GM23338 (cell line): ENCODE measurements at regions not wholly inside any gene's neighbourhood (a gene's known extent, or its start where the extent isn't known, plus 50 kb on each side); places are given as distances from the start of the nearest gene placed in this dataset.

Experiments
- ATAC-seq: fragments of 200-7000 bp; cut with Tn5 transposase; 3 replicates; pipeline ENCODE4 v1.9.1; 2020
- DNase-seq: peaks from one replicate; pipeline ENCODE4 v3.0.0-alpha.2; 2015; ENCODE audit warnings: low spot score
- H2AFZ ChIP-seq: fragments of 200-600 bp; sonication (generic); 2 replicates; pipeline ENCODE4 v1.8.0; 2016; ENCODE audit warnings: antibody characterized with exemption, mild to moderate bottlenecking, moderate library complexity
- H3F3A ChIP-seq: fragments of 200-600 bp; sonication (generic); replicated peaks from 2 replicates; pipeline ENCODE4 v1.8.0; 2017; ENCODE audit warnings: antibody characterized with exemption, mixed run types, low read depth
- H3K27ac ChIP-seq: fragments of 200-600 bp; sonication (generic); 2 replicates; pipeline ENCODE4 v1.6.1; 2016; ENCODE audit warnings: low read depth
- H3K27me3 ChIP-seq: fragments of 200-600 bp; sonication (generic); 2 replicates; pipeline ENCODE4 v1.8.0; 2016; ENCODE audit warnings: mild to moderate bottlenecking, mixed run types, moderate library complexity; ENCODE audit not compliant: insufficient read depth
- H3K36me3 ChIP-seq: fragments of 200-600 bp; sonication (generic); 2 replicates; pipeline ENCODE4 v1.8.0; 2016; ENCODE audit warnings: mild to moderate bottlenecking; ENCODE audit not compliant: insufficient read depth
- H3K4me1 ChIP-seq: fragments of 200-600 bp; sonication (generic); 2 replicates; pipeline ENCODE4 v1.8.0; 2016; ENCODE audit warnings: mild to moderate bottlenecking, moderate library complexity; ENCODE audit not compliant: insufficient read depth
- H3K4me2 ChIP-seq: fragments of 200-600 bp; sonication (generic); 2 replicates; pipeline ENCODE4 v1.7.1; 2017; ENCODE audit warnings: mixed run types
- H3K4me3 ChIP-seq: fragments of 200-600 bp; sonication (generic); 2 replicates; pipeline ENCODE4 v1.6.1; 2016; ENCODE audit warnings: mixed run types
- H3K79me2 ChIP-seq: fragments of 200-600 bp; sonication (generic); replicated peaks from 2 replicates; pipeline ENCODE4 v1.8.0; 2017; ENCODE audit warnings: mild to moderate bottlenecking; ENCODE audit not compliant: insufficient read depth
- H3K9me2 ChIP-seq: fragments of 200-600 bp; sonication (generic); 2 replicates; pipeline ENCODE4 v1.8.0; 2017; ENCODE audit not compliant: insufficient read depth
- H4K20me1 ChIP-seq: fragments of 200-600 bp; sonication (generic); replicated peaks from 2 replicates; pipeline ENCODE4 v1.8.0; 2017; ENCODE audit warnings: mild to moderate bottlenecking; ENCODE audit not compliant: insufficient read depth
- H3K27ac Mint-ChIP-seq: 2 replicates; pipeline ENCODE4 v1.8.0; 2020; ENCODE audit warnings: inconsistent platforms, mild to moderate bottlenecking, moderate library complexity, mixed read lengths
- H3K27me3 Mint-ChIP-seq: 3 replicates; pipeline ENCODE4 v1.8.0; 2022; ENCODE audit warnings: low read depth, mild to moderate bottlenecking, moderate library complexity, mixed read lengths, inconsistent platforms; ENCODE audit not compliant: insufficient read depth, poor library complexity
- H3K36me3 Mint-ChIP-seq: 3 replicates; pipeline ENCODE4 v1.8.0; 2021; ENCODE audit warnings: low read depth, mild to moderate bottlenecking, inconsistent platforms, moderate library complexity, mixed read lengths
- H3K4me1 Mint-ChIP-seq: 3 replicates; pipeline ENCODE4 v1.8.0; 2020; ENCODE audit warnings: mild to moderate bottlenecking, inconsistent platforms, mixed read lengths
- H3K4me3 Mint-ChIP-seq: 3 replicates; pipeline ENCODE4 v1.8.0; 2021; ENCODE audit warnings: moderate library complexity, mild to moderate bottlenecking, inconsistent platforms, mixed read lengths
- H3K9me3 Mint-ChIP-seq: 3 replicates; pipeline ENCODE4 v1.8.0; 2020; ENCODE audit warnings: moderate library complexity, mild to moderate bottlenecking, inconsistent platforms, mixed read lengths
- CREB1 ChIP-seq: fragments of 250-450 bp; sonication (Bioruptor Pico); IDR thresholded peaks from 2 replicates; pipeline ENCODE4 v1.5.0; 2020; ENCODE audit warnings: low read depth, mild to moderate bottlenecking, moderate library complexity
- EZH2 ChIP-seq: fragments of 200-600 bp; sonication (generic); IDR thresholded peaks from one replicate; pipeline ENCODE4 v1.8.0; 2017; ENCODE audit warnings: antibody characterized with exemption, mild to moderate bottlenecking, low read depth; ENCODE audit not compliant: unreplicated experiment
- EZH2phosphoT487 ChIP-seq: fragments of 200-600 bp; sonication (generic); IDR thresholded peaks from one replicate; pipeline ENCODE4 v1.8.1; 2018; ENCODE audit warnings: antibody characterized with exemption; ENCODE audit not compliant: unreplicated experiment
- JUNB ChIP-seq: IDR thresholded peaks from one replicate; pipeline ENCODE4 v1.6.1; 2016; ENCODE audit warnings: antibody characterized with exemption; ENCODE audit not compliant: unreplicated experiment
- NANOG ChIP-seq: IDR thresholded peaks from 2 replicates; pipeline ENCODE4 v1.6.1; 2016; ENCODE audit warnings: antibody characterized with exemption, borderline replicate concordance
- POLR2AphosphoS5 ChIP-seq: IDR thresholded peaks from 2 replicates; pipeline ENCODE4 v1.6.1; 2016; ENCODE audit warnings: antibody characterized with exemption, low read depth
- STAT1 ChIP-seq: IDR thresholded peaks from one replicate; pipeline ENCODE4 v1.6.1; 2016; ENCODE audit warnings: antibody characterized with exemption; ENCODE audit not compliant: unreplicated experiment
- ZNF114 ChIP-seq: fragments of 250-450 bp; sonication (Bioruptor Pico); IDR thresholded peaks from 2 replicates; pipeline ENCODE4 v1.5.0; 2020; ENCODE audit warnings: mild to moderate bottlenecking, moderate library complexity
- TF ChIP-seq, protein P1 (sequence below), 2 experiments: fragments of 200-600 bp in 1 of 2; sonication (generic) in 1 of 2; conservative IDR thresholded peaks; 2 replicates each; pipeline versions ENCODE4 v1.5.1 to v1.6.1; 2016 to 2017; ENCODE audit warnings: antibody characterized with exemption in 2 of 2, low read depth in 2 of 2, mild to moderate bottlenecking in 2 of 2, moderate library complexity in 1 of 2
- TF ChIP-seq, protein P2 (sequence below): IDR thresholded peaks from 2 replicates; pipeline ENCODE4 v1.6.1; 2016; ENCODE audit warnings: antibody characterized with exemption
- TF ChIP-seq, protein P3 (sequence below): IDR thresholded peaks from one replicate; pipeline ENCODE4 v1.6.1; 2018; ENCODE audit warnings: antibody characterized with exemption; ENCODE audit not compliant: unreplicated experiment
- TF ChIP-seq, protein P4 (sequence below): fragments of 250-450 bp; sonication (Bioruptor Pico); IDR thresholded peaks from 2 replicates; pipeline ENCODE4 v1.5.0; 2020; ENCODE audit warnings: mild to moderate bottlenecking, moderate library complexity

DNA sequence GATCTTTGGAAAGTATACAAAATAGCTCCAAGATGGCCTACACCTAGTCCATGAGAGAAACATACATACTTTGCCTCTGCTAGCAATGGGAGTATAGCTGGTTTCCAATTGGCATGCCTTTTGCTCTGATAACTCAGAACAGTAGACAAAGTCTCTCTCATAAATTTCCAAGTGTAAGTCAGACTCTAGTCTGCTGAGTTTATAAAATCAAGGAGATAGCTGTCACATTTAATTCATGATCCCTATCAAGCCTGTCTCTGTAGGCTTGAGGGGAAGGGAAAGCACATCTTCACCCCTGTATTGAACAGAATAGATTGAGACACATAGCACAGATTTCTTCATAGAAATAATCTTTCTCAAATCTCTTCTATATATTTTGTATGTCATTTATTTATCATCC lies 87.8 kb upstream of the HTR1B start:
- Mint-ChIP-seq H3K4me3 (no peak overlapping the region), H3K9me3 (no peaks in the 10 kb centered on the region), H3K27me3 (no peaks in the 10 kb centered on the region), H3K4me1 (no peaks in the 10 kb centered on the region), H3K27ac (no peak overlapping the region), H3K36me3 (no peaks in the 10 kb centered on the region)
- DNase-seq (no peak), ATAC-seq (no peak)
- no peaks in the 10 kb centered on the region for H3F3A ChIP-seq
- H2AFZ ChIP-seq = peak overlapping the region; percentile 49; the same call in 1 of the 2 replicates
- H3K9me2 ChIP-seq = no peaks in the 10 kb centered on the region
- no peaks in the 10 kb centered on the region for H4K20me1 ChIP-seq
- no peaks in the 10 kb centered on the region for H3K79me2 ChIP-seq
- no peak overlapping the region for H3K4me3 ChIP-seq
- no peaks in the 10 kb centered on the region for H3K36me3 ChIP-seq
- TF ChIP-seq EZH2phosphoT487 = no peak
- TF ChIP-seq ZNF114 (CRISPR knock-in tag) = no peak
- TF ChIP-seq NANOG = no peak
- no peak for TF ChIP-seq EZH2
- TF ChIP-seq, protein P1, sequence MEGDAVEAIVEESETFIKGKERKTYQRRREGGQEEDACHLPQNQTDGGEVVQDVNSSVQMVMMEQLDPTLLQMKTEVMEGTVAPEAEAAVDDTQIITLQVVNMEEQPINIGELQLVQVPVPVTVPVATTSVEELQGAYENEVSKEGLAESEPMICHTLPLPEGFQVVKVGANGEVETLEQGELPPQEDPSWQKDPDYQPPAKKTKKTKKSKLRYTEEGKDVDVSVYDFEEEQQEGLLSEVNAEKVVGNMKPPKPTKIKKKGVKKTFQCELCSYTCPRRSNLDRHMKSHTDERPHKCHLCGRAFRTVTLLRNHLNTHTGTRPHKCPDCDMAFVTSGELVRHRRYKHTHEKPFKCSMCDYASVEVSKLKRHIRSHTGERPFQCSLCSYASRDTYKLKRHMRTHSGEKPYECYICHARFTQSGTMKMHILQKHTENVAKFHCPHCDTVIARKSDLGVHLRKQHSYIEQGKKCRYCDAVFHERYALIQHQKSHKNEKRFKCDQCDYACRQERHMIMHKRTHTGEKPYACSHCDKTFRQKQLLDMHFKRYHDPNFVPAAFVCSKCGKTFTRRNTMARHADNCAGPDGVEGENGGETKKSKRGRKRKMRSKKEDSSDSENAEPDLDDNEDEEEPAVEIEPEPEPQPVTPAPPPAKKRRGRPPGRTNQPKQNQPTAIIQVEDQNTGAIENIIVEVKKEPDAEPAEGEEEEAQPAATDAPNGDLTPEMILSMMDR (conservative IDR thresholded peaks at IDR 0.05; ENCODE audit: low read depth in 2 of 2) = no peak
- TF ChIP-seq, protein P2, sequence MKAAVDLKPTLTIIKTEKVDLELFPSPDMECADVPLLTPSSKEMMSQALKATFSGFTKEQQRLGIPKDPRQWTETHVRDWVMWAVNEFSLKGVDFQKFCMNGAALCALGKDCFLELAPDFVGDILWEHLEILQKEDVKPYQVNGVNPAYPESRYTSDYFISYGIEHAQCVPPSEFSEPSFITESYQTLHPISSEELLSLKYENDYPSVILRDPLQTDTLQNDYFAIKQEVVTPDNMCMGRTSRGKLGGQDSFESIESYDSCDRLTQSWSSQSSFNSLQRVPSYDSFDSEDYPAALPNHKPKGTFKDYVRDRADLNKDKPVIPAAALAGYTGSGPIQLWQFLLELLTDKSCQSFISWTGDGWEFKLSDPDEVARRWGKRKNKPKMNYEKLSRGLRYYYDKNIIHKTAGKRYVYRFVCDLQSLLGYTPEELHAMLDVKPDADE = no peak
- TF ChIP-seq, protein P3, sequence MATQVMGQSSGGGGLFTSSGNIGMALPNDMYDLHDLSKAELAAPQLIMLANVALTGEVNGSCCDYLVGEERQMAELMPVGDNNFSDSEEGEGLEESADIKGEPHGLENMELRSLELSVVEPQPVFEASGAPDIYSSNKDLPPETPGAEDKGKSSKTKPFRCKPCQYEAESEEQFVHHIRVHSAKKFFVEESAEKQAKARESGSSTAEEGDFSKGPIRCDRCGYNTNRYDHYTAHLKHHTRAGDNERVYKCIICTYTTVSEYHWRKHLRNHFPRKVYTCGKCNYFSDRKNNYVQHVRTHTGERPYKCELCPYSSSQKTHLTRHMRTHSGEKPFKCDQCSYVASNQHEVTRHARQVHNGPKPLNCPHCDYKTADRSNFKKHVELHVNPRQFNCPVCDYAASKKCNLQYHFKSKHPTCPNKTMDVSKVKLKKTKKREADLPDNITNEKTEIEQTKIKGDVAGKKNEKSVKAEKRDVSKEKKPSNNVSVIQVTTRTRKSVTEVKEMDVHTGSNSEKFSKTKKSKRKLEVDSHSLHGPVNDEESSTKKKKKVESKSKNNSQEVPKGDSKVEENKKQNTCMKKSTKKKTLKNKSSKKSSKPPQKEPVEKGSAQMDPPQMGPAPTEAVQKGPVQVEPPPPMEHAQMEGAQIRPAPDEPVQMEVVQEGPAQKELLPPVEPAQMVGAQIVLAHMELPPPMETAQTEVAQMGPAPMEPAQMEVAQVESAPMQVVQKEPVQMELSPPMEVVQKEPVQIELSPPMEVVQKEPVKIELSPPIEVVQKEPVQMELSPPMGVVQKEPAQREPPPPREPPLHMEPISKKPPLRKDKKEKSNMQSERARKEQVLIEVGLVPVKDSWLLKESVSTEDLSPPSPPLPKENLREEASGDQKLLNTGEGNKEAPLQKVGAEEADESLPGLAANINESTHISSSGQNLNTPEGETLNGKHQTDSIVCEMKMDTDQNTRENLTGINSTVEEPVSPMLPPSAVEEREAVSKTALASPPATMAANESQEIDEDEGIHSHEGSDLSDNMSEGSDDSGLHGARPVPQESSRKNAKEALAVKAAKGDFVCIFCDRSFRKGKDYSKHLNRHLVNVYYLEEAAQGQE = no peak
- no peak for TF ChIP-seq POLR2AphosphoS5
- no peak for TF ChIP-seq JUNB
- TF ChIP-seq, protein P4, sequence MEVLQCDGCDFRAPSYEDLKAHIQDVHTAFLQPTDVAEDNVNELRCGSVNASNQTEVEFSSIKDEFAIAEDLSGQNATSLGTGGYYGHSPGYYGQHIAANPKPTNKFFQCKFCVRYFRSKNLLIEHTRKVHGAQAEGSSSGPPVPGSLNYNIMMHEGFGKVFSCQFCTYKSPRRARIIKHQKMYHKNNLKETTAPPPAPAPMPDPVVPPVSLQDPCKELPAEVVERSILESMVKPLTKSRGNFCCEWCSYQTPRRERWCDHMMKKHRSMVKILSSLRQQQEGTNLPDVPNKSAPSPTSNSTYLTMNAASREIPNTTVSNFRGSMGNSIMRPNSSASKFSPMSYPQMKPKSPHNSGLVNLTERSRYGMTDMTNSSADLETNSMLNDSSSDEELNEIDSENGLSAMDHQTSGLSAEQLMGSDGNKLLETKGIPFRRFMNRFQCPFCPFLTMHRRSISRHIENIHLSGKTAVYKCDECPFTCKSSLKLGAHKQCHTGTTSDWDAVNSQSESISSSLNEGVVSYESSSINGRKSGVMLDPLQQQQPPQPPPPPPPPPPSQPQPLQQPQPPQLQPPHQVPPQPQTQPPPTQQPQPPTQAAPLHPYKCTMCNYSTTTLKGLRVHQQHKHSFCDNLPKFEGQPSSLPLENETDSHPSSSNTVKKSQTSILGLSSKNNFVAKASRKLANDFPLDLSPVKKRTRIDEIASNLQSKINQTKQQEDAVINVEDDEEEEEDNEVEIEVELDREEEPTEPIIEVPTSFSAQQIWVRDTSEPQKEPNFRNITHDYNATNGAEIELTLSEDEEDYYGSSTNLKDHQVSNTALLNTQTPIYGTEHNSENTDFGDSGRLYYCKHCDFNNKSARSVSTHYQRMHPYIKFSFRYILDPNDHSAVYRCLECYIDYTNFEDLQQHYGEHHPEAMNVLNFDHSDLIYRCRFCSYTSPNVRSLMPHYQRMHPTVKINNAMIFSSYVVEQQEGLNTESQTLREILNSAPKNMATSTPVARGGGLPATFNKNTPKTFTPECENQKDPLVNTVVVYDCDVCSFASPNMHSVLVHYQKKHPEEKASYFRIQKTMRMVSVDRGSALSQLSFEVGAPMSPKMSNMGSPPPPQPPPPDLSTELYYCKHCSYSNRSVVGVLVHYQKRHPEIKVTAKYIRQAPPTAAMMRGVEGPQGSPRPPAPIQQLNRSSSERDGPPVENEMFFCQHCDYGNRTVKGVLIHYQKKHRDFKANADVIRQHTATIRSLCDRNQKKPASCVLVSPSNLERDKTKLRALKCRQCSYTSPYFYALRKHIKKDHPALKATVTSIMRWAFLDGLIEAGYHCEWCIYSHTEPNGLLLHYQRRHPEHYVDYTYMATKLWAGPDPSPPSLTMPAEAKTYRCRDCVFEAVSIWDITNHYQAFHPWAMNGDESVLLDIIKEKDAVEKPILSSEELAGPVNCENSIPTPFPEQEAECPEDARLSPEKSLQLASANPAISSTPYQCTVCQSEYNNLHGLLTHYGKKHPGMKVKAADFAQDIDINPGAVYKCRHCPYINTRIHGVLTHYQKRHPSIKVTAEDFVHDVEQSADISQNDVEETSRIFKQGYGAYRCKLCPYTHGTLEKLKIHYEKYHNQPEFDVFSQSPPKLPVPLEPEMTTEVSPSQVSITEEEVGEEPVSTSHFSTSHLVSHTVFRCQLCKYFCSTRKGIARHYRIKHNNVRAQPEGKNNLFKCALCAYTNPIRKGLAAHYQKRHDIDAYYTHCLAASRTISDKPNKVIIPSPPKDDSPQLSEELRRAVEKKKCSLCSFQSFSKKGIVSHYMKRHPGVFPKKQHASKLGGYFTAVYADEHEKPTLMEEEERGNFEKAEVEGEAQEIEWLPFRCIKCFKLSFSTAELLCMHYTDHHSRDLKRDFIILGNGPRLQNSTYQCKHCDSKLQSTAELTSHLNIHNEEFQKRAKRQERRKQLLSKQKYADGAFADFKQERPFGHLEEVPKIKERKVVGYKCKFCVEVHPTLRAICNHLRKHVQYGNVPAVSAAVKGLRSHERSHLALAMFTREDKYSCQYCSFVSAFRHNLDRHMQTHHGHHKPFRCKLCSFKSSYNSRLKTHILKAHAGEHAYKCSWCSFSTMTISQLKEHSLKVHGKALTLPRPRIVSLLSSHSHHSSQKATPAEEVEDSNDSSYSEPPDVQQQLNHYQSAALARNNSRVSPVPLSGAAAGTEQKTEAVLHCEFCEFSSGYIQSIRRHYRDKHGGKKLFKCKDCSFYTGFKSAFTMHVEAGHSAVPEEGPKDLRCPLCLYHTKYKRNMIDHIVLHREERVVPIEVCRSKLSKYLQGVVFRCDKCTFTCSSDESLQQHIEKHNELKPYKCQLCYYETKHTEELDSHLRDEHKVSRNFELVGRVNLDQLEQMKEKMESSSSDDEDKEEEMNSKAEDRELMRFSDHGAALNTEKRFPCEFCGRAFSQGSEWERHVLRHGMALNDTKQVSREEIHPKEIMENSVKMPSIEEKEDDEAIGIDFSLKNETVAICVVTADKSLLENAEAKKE (CRISPR knock-in tag) = no peak
- TF ChIP-seq CREB1 (CRISPR knock-in tag) = no peak
- no peak for TF ChIP-seq STAT1
- H3K27me3 ChIP-seq = no peaks in the 10 kb centered on the region
- H3K4me2 ChIP-seq = no peak overlapping the region
- no peaks in the 10 kb centered on the region for H3K4me1 ChIP-seq
- H3K27ac ChIP-seq = no peak overlapping the region
